Ovary (tissue), 7 donors: ENCODE measurements at regions not wholly inside any gene's neighbourhood (a gene's known extent, or its start where the extent isn't known, plus 50 kb on each side); places are given as distances from the start of the nearest gene placed in this dataset. TPM values are rescaled to one million over a fixed set of nuclear protein-coding genes. Genes with fewer than 3 reads are reported as not detected.

Experiments
- DNase-seq, 5 donors: peaks; one replicate each; pipeline ENCODE4 v3.0.0-alpha.2; 2019 to 2020
- H3K27ac ChIP-seq, 2 donors: fragments of 200-600 bp; one replicate each; pipeline versions ENCODE4 v1.5.1 to v1.8.0; 2019 to 2022
- H3K27me3 ChIP-seq: fragments of 200-600 bp; one replicate; pipeline ENCODE4 v1.8.0; 2022
- H3K36me3 ChIP-seq: fragments of 200-600 bp; sonication (generic); one replicate; pipeline ENCODE4 v1.5.1; 2019
- H3K4me1 ChIP-seq: one replicate; pipeline ENCODE4 v1.8.1; 2013; ENCODE audit warnings: mild to moderate bottlenecking, moderate library complexity; ENCODE audit not compliant: insufficient read depth
- H3K4me3 ChIP-seq: fragments of 200-600 bp; sonication (generic); one replicate; pipeline ENCODE4 v1.5.1; 2017
- H3K9me3 ChIP-seq, 2 donors: fragments of 200-600 bp in 1 of 2; sonication (generic) in 1 of 2; one replicate each; pipeline versions ENCODE4 v1.5.1 to v1.8.1; 2013 to 2019; ENCODE audit warnings: mild to moderate bottlenecking in 1 of 2, moderate library complexity in 1 of 2
- EP300 ChIP-seq: sonication (generic); formaldehyde crosslinking; IDR thresholded peaks from one replicate; pipeline ENCODE4 v1.6.1; 2017; ENCODE audit warnings: antibody characterized with exemption
- POLR2A ChIP-seq: fragments of 450-650 bp; IDR thresholded peaks from one replicate; pipeline ENCODE4 v1.6.1; 2017; ENCODE audit warnings: antibody characterized with exemption, mild to moderate bottlenecking, moderate library complexity
- WGBS, 3 donors: extraction: QIAGEN DNeasy Blood & Tissue Kit in 1 of 3; methylation state at CpG; one replicate each; pipeline versions ENCODE4 v1.1.5 to v1.1.7; 2013 to 2017; 5-methylcytosine and 5-hydroxymethylcytosine counted together
- intact Hi-C, 4 donors: fragments of 100-400 bp; cut with DNase I; formaldehyde crosslinking; loops; one replicate each; pipeline versions ENCODE4 v1.11.0 to v1.15.1; 2022 to 2023
- small RNA-seq: library from RNA; depleted of rRNA; stranded (forward); fragments of <200 nt; gene quantifications from one replicate; pipeline ENCODE3, GENCODE V24; 2016
- TF ChIP-seq, protein P1 (sequence below), 3 donors: fragments of 450-650 bp in 2 of 3; fragments of 200-600 bp in 1 of 3; IDR thresholded peaks; one replicate each; pipeline versions ENCODE4 v1.5.1 to v1.8.0; 2016 to 2022; ENCODE audit warnings: antibody characterized with exemption in 3 of 3, mild to moderate bottlenecking in 1 of 3
- donor health status: DM: no; HTN: no; CAD: no; lungs with moderate emphysema.
- donor health status: DM: no; HTN: no; CAD: no.
- donor health status: Bipolar disorder and iron deficiency.
- donor health status: DM: no; HTN: no; CAD: no.
- donor health status: DM: yes; HTN: yes; CAD: no.

GRCh38 chr10:85548034-85548433, 818.6 kb downstream of the GRID1 start:
- intact Hi-C loops, result no loop called here
- WGBS, 3 donors, result 23 to 33% (median 26%) methylated on average over 2 of the region's 2 CpGs

More at GRCh38 chr10:85548034-85548433, 818.6 kb downstream of the GRID1 start:
- Histone ChIP-seq H3K4me1 (no peaks in the 10 kb centered on the region), H3K36me3 (no peaks in the 10 kb centered on the region), H3K9me3 (no peaks in the 10 kb centered on the region), H3K27ac (no peak overlapping the region), H3K4me3 (no peak overlapping the region), H3K27me3 (no peaks in the 10 kb centered on the region)
- DNase-seq, result no peak
- no peak for TF ChIP-seq POLR2A
- TF ChIP-seq, protein P1, sequence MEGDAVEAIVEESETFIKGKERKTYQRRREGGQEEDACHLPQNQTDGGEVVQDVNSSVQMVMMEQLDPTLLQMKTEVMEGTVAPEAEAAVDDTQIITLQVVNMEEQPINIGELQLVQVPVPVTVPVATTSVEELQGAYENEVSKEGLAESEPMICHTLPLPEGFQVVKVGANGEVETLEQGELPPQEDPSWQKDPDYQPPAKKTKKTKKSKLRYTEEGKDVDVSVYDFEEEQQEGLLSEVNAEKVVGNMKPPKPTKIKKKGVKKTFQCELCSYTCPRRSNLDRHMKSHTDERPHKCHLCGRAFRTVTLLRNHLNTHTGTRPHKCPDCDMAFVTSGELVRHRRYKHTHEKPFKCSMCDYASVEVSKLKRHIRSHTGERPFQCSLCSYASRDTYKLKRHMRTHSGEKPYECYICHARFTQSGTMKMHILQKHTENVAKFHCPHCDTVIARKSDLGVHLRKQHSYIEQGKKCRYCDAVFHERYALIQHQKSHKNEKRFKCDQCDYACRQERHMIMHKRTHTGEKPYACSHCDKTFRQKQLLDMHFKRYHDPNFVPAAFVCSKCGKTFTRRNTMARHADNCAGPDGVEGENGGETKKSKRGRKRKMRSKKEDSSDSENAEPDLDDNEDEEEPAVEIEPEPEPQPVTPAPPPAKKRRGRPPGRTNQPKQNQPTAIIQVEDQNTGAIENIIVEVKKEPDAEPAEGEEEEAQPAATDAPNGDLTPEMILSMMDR (IDR thresholded peaks at IDR 0.05), result no peak
- TF ChIP-seq EP300, result no peak

Small RNA genes lying in the stretch of these regions (small RNA-seq; reads per million reads assigned to genes)
- gene RNU6-325P, result not detected
